NOMO-1 treated with DMSO at 0.1 percent for 48 hours (cell line): ENCODE measurements at regions not wholly inside any gene's neighbourhood (a gene's known extent, or its start where the extent isn't known, plus 50 kb on each side); places are given as distances from the start of the nearest gene placed in this dataset.

Experiments used
- DNase-seq: peaks from one replicate; lab custom pipeline; 2025; ENCODE audit not compliant: unreplicated experiment; lab: John Stamatoyannopoulos, UW

GRCh38 chr9:118029425-118029824 is 325.2 kb downstream of the TLR4 start:
- DNase-seq = no peak

- DNase-seq = no peak
Measured at GRCh38 chr9:118034701-118035100, 330.5 kb downstream of the TLR4 start.

DNA sequence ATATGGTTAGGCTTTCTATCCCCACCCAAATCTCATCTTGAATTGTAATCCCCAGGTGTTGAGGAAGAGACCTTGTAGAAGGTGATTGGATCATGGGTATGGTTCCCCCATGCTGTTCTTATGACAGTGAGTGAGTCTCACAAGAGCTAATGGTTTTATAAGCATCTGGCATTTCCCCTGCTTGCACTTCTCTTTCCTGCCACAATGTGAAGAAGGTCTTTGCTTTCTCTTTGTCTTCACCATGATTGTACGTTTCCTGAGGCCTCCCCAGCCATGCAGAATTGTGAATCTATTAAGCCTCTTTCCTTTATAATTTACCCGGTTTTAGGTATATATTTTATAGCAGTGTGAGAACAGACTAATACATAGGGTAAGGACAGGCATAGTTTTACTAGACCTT is 334.5 kb downstream of the TLR4 start:
- DNase-seq = no peak

DNA sequence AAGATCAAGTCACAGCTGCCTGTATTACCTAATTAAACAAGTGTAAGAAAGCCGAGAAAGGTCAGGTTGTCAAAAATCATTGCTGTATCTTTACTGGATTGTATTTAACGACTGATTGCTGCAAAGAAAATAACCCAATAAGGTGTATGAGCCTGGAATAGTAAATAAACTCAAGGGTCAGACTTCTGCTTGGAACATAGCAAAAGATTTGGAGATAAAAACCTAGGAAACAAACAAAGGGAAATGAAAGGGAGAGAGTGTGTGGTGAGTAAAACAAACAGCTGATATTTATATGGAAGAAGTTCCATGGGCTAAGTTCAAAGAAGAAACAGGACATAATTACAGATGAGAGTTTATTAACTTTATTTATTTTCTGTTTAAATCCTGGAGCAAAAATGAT is 354.0 kb downstream of the TLR4 start:
- no peak for DNase-seq

DNA sequence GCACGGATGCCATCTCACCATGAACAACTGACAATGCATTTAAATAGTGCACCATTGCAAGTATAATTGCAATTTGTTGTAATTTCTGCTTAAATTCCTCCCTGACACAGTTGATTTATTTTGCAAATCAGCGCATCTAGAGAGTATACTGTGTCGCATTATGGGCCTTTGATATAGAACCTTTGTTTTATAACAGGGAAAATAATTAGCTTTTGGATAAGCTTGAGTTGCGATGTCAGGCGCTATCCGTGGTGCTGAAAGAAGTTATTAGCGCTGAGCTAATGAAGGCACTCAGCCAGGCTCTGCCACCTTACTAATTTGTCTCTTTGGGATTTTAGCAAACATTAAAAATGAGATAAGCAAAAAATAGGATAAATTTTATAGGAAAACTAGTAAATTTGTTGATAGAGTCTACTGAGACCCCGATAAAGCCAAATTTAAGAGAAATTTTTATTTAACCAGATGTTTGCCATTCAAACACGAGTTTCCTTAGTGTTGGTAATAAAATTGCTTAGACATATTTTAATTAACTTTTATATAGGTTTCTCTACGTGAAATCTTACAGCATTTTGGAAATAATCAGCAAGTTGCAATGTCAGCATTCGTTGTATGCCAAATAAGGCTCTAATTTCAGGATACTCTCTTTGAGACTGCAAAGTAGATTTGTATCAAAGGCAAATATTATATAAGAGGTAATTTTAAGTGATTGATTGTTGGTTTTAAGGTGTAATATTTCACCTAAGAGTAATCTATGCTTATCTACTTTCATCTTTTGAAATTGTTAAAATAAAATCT is 355.5 kb downstream of the TLR4 start:
- DNase-seq = peak; percentile 2

GRCh38 chr9:118083161-118083560 is 379.0 kb downstream of the TLR4 start:
- no peak for DNase-seq

- DNase-seq = peak; percentile 24
Measured at GRCh38 chr9:118088090-118088489, 383.9 kb downstream of the TLR4 start.

DNA sequence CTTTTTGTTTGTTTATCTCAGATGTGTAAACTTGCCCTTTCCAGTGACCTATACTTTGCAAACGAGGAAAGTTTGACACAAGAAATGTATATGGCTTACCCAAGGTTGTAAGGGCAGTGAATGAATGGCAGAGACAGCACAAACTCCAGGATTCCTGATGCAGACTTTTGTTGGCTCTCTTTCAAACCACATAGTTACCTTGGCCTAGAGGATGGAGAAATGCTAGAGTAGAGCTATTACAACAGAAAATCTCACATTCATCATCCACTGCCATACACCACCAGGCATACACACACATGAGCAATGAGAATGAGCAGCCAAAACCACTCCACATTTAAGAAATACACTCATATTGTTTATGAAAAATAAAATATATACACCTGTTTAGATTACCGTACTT is 387.0 kb downstream of the TLR4 start:
- no peak for DNase-seq

- DNase-seq = no peak
Measured at GRCh38 chr9:118091711-118092500, 387.7 kb downstream of the TLR4 start.

GRCh38 chr9:118094387-118094786 is 390.2 kb downstream of the TLR4 start:
- no peak for DNase-seq

DNA sequence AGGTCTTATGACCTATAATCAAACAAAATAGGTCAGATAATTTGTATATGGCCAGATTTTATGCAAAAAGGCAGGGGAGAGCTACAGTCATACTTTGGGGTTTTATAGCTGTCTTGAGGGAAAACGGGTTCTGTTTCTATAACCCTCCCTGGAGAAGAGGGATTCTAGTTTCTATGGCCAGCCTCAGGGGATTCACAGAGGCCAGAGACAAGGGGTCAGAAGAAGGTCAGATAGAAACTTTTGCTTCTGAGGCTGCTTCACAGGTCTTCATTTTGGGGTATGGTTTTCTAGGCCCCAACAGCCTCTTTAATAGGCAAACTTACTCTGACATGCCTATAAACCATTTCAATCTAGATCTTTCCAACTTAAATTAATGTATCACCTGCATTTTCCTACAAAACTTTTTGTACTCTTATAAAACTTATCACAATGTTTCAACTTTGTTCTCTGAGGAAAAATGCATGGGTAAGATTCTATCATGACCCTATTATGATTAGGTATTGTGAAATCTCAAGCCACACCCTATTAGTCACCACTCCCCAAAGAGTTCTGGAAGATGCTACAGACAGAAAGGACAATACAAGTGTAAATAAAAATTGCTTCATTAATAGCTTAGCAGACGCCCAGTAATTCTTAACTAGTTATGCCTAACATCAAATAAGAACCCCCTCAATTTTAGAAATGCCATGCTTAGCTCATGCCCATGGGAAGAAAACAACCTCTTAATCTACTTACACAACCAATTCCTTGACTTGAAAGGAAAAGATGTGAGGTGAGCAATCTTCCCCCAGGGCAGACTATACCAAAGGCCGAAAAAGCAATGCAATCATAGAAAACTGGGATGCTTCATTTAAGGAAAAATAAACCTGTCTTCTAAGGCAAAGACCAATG is 396.6 kb downstream of the TLR4 start:
- no peak for DNase-seq

DNA sequence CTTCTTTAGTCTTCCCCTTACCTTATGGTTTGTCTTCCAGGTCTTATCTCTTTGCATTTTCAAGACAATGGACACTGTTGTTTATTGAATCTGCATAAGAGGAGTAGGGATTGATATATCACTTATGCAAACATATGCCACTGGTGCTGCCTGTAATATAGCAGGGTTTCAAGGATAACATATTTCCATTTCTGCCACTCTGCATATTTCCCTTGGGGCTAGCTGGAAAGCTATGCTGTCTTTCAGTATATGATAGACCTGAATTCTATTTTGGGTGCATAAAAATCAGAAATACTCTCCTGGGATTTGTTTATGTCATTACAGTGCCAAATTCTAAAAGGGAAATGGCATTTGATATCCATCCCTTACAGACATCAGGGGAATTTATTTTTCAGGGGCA is 400.2 kb downstream of the TLR4 start:
- DNase-seq = no peak

DNA sequence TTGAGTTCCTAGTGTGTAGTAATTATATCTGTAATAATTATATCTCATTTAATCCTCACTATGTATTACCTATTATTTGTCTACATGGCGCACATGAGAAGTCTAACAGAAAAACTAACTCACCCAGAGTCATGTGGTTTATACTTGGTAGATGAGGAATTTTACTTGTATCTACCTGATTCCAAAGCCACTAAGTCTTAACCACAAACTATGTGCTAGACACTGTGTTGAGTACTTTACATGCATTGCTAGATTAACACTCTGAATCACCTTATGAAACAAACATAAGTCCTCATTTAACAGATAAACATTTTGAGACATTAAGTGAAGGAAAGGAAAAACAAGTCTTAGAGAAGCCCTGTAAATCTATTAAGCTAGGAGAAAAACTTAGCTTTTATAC is 404.8 kb downstream of the TLR4 start:
- no peak for DNase-seq

GRCh38 chr9:118109542-118109941 is 405.3 kb downstream of the TLR4 start:
- no peak for DNase-seq

DNA sequence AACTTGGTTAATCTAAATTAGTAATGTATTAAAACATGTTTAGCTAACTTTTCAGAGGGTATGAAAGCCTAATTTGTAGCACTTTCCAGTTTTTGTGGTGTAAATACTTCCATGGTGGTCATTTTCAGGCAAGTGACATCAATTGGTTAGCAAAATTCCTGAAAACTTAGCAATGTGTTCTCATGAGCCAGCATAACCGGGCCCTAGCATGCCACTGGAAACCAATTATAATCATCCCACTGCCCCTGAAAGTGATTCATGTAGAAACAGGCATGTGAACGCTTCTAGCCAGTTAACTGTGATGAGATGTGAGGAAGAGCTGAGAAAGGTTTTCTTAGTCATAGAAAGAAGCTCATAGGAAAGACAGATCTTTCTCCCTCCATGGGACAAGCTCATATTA is 417.2 kb downstream of the TLR4 start:
- DNase-seq = no peak

GRCh38 chr9:118128313-118128712 is 424.1 kb downstream of the TLR4 start:
- no peak for DNase-seq

GRCh38 chr9:118129541-118129940 is 425.3 kb downstream of the TLR4 start:
- no peak for DNase-seq

- DNase-seq = no peak
Measured at GRCh38 chr9:118148990-118149389, 444.8 kb downstream of the TLR4 start.

GRCh38 chr9:118156846-118157245 is 452.6 kb downstream of the TLR4 start:
- DNase-seq = no peak

- DNase-seq = no peak
Measured at GRCh38 chr9:118162716-118163115, 458.5 kb downstream of the TLR4 start.

DNA sequence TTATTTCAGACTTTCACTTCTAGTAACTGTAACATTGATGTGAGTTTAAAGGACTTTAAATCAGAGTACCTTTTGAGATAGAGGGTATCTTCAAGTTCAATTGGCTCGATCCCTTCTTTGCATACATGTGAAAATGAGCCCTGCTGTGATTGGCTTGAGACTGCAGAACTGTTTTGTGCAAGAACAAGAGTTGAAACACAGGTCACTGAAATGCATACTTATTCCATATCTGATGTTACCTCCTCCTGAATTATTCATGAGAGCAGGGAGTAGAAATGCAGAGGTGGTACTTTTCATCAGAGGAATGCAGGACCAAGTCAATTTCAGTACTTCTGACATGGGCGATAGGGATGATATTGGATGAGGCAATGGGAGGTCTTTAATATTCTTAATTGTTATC is 459.5 kb downstream of the TLR4 start:
- no peak for DNase-seq
